Kidney (tissue), 13 donors: ENCODE measurements at regions not wholly inside any gene's neighbourhood (a gene's known extent, or its start where the extent isn't known, plus 50 kb on each side); places are given as distances from the start of the nearest gene placed in this dataset.

Experiments
- DNase-seq, 5 donors: peaks; one replicate each; pipeline ENCODE4 v3.0.0-alpha.2; 2013 to 2020
- FAIRE-seq: peaks from 2 replicates; lab custom pipeline; 2012; peaks lifted over from hg19 to GRCh38; lab: Jason Lieb, UNC
- H3K27ac ChIP-seq, 2 donors: one replicate each; pipeline ENCODE4 v1.7.0; 2013; ENCODE audit warnings: low read depth in 2 of 2, low read length in 2 of 2, inconsistent platforms in 1 of 2
- H3K27me3 ChIP-seq: one replicate; pipeline ENCODE4 v1.7.1; 2013; ENCODE audit warnings: low read length, inconsistent platforms; ENCODE audit not compliant: control insufficient read depth, insufficient read depth
- H3K36me3 ChIP-seq, 3 donors: one replicate each; pipeline versions ENCODE4 v1.7.0 to v1.7.1; 2013; ENCODE audit warnings: low read length in 3 of 3, control low read depth in 1 of 3, inconsistent platforms in 1 of 3; ENCODE audit not compliant: insufficient read depth in 3 of 3, control insufficient read depth in 2 of 3
- H3K4me1 ChIP-seq, 3 donors: one replicate each; pipeline versions ENCODE4 v1.7.0 to v1.7.1; 2013; ENCODE audit warnings: low read length in 3 of 3, inconsistent platforms in 1 of 3, low read depth in 1 of 3; ENCODE audit not compliant: control insufficient read depth in 2 of 3, insufficient read depth in 2 of 3
- H3K4me3 ChIP-seq, 3 donors: one replicate each; pipeline versions ENCODE4 v1.7.0 to v1.8.1; 2013; ENCODE audit warnings: low read length in 3 of 3, control low read depth in 1 of 3, inconsistent platforms in 1 of 3
- H3K9ac ChIP-seq, 3 donors: one replicate each; pipeline versions ENCODE4 v1.7.0 to v1.7.1; 2013; ENCODE audit warnings: low read length in 3 of 3, control low read depth in 1 of 3, inconsistent platforms in 1 of 3
- H3K9me3 ChIP-seq, 3 donors: one replicate each; pipeline versions ENCODE4 v1.7.0 to v1.7.1; 2013; ENCODE audit warnings: low read length in 3 of 3, control low read depth in 1 of 3, inconsistent platforms in 1 of 3; ENCODE audit not compliant: control insufficient read depth in 2 of 3, insufficient read depth in 1 of 3
- CTCF ChIP-seq: IDR thresholded peaks from 3 replicates; pipeline ENCODE4 v1.5.1; 2012; ENCODE audit warnings: mild to moderate bottlenecking, moderate library complexity, borderline replicate concordance; ENCODE audit not compliant: insufficient read depth; ENCODE audit errors: extremely low read depth
- intact Hi-C: fragments of 100-400 bp; cut with DNase I; formaldehyde crosslinking; loops from one replicate; pipeline ENCODE4 v1.11.1; 2022
- donor health status: control.
- donor health status: control.
- donor health status: control.
- donor health status: control.
- donor health status: control.
- donor health status: DM: yes; HTN: yes; CAD: no.
- donor health status: Normal renal cell carcinoma (clear cell type).

DNA sequence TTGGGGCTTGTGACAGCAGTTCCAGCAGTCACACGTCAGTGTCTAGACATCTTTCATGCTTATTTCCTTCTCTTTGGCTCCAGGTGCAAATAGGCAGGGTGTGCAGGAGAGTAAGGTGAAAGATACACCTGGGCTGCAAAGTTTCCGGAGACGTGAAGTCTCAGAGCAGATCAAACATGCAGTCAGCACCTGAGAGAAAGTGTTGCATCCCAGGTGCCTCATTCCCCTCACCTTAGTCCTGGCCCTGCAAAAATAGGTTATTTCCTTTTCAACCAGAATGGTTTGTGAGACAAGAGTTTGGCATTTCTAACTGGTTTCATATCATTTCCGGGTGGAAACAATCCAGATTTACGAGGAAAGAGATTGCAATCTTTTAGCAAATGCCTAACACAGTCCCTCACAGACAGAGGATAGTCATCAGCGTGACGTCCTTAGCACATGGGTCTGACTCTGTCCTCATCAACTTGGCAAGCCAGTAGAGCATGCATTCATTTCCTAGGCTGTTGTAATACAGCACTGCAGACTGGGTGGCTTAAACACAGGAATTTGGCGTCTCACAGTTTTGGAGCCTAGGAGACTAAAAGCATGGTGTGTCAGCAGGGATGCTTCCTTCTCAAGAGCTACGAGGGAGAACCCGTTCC, 58.2 kb upstream of the ARRDC4 start:
- no peaks in the 10 kb centered on the region for H3K36me3 ChIP-seq
- no peak overlapping the region for H3K4me3 ChIP-seq
- peaks cover 2% of the 10 kb centered on the region for H3K27me3 ChIP-seq
- H3K9me3 ChIP-seq, result no peaks in the 10 kb centered on the region
- no peak overlapping the region for H3K9ac ChIP-seq
- no peak for FAIRE-seq
- H3K27ac ChIP-seq, result no peak overlapping the region
- intact Hi-C loops, result loop anchor here (10.0 kb wide), 1 partner anchor 403 kb away; no protein-coding TSS in a partner anchor
- peak in 2 of 5 donors; percentile 31 to 58 for DNase-seq
- no peaks in the 10 kb centered on the region for H3K4me1 ChIP-seq
- TF ChIP-seq CTCF, result no peak

DNA sequence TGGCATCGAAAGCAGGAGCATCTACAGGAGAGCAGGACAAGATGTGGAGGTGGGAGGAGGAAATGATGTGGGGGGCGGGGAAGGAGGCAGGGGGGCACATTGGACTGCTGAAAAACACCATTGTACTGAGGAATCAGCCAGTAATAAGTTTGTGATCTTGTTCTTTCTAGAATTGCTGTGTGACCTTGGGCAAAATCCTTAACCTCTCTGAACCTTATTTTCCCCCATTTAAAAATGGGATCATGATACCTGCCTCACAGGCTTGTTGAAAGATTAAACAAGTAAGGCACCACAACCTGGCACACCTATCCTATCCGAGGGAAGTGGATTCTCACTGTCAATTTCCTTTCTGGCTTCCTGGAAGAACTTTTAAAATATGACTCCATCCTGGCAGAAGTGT, 56.9 kb upstream of the ARRDC4 start:
- Histone ChIP-seq H3K27ac (no peak overlapping the region), H3K27me3 (peaks cover 2% of the 10 kb centered on the region)

DNA sequence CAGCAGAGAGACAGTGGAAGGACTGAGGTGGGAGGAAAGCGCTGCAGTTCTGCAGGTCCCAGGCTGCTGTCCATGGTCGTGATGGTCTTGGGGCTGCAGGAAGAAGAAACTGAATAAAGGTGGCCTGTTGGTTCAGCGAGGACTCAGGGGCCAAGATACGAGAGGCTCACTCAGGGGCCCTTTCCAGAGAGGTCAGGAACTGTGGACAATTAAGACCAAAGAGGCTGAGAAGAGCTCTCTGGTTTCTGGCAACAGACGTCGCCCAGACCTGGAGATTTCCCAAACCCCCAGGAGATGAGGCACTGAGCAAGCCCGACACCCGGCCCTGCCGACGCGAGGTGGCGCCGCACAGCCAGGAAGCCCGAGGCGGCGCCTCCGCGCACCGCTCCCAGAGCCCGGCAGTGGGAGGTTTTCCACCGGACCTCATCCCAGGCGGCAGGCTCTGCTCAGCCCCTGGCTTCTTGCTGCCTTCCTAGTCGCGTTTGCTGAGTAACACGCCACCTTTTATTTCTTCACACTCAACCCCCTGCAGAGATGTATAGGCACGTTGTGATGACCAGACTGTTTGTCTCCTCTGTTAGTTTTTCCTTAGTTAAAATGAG, 56.4 kb upstream of the ARRDC4 start:
- H3K4me1 ChIP-seq, result no peaks in the 10 kb centered on the region
- no peak overlapping the region for H3K27ac ChIP-seq
- no peak overlapping the region for H3K4me3 ChIP-seq
- intact Hi-C loops, result loop anchor here (10.0 kb wide), 1 partner anchor 401 kb away; no protein-coding TSS in a partner anchor
- H3K9ac ChIP-seq, result no peak overlapping the region
- peak; percentile 84 to 93 (median 90) for DNase-seq
- no peaks in the 10 kb centered on the region for H3K9me3 ChIP-seq
- peaks cover 2% of the 10 kb centered on the region for H3K27me3 ChIP-seq
- TF ChIP-seq CTCF, result peak; percentile 56
- H3K36me3 ChIP-seq, result no peaks in the 10 kb centered on the region
- no peak for FAIRE-seq

More for the DNA sequence above, 56.9 kb upstream of the ARRDC4 start:
- no peaks in the 10 kb centered on the region for H3K36me3 ChIP-seq
- H3K4me3 ChIP-seq, result no peak overlapping the region
- intact Hi-C loops, result loop anchor here (10.0 kb wide), 1 partner anchor 401 kb away; no protein-coding TSS in a partner anchor
- H3K4me1 ChIP-seq, result no peaks in the 10 kb centered on the region
- no peaks in the 10 kb centered on the region for H3K9me3 ChIP-seq
- H3K9ac ChIP-seq, result no peak overlapping the region
- DNase-seq (no peak), FAIRE-seq (no peak)
- no peak for TF ChIP-seq CTCF
